Keratinocyte (primary cell): ENCODE measurements at regions not wholly inside any gene's neighbourhood (a gene's known extent, or its start where the extent isn't known, plus 50 kb on each side); places are given as distances from the start of the nearest gene placed in this dataset.

ENCODE experiments used
- DNase-seq: peaks from one replicate; pipeline ENCODE4 v3.0.0-alpha.2; 2011; ENCODE audit warnings: low read depth, missing footprints, low spot score
- FAIRE-seq: peaks from 2 replicates; lab custom pipeline; 2011; peaks lifted over from hg19 to GRCh38; lab: Jason Lieb, UNC
- H2AFZ ChIP-seq: 2 replicates; pipeline ENCODE4 v1.6.0; 2012; ENCODE audit warnings: low read length, control low read depth, inconsistent platforms; ENCODE audit not compliant: control insufficient read depth
- H3K27ac ChIP-seq: 2 replicates; pipeline ENCODE4 v1.5.1; 2011; ENCODE audit warnings: low read length; ENCODE audit not compliant: control insufficient read depth, insufficient read depth
- H3K27me3 ChIP-seq: 3 replicates; pipeline ENCODE4 v1.6.0; 2011; ENCODE audit warnings: low read length; ENCODE audit not compliant: control insufficient read depth, insufficient read depth; ENCODE audit errors: extremely low read depth
- H3K36me3 ChIP-seq, 2 experiments: 2 replicates in 1 of 2; 3 replicates in 1 of 2; pipeline ENCODE4 v1.5.1; 2011; ENCODE audit warnings: low read length in 2 of 2, mild to moderate bottlenecking in 1 of 2; ENCODE audit not compliant: control insufficient read depth in 2 of 2, insufficient read depth in 2 of 2; ENCODE audit errors: extremely low read depth in 1 of 2
- H3K4me1 ChIP-seq: 3 replicates; pipeline ENCODE4 v1.5.1; 2011; ENCODE audit warnings: low read length; ENCODE audit not compliant: control insufficient read depth, insufficient read depth; ENCODE audit errors: extremely low read depth
- H3K4me2 ChIP-seq: 3 replicates; pipeline ENCODE4 v1.6.0; 2011; ENCODE audit warnings: low read depth, low read length; ENCODE audit not compliant: control insufficient read depth, insufficient read depth; ENCODE audit errors: extremely low read depth
- H3K4me3 ChIP-seq, 3 experiments: fragments of 200-600 bp in 1 of 3; sonication (generic) in 1 of 3; 2 replicates in 2 of 3; 3 replicates in 1 of 3; pipeline ENCODE4 v1.5.1; 2011 to 2016; ENCODE audit warnings: low read length in 3 of 3, mild to moderate bottlenecking in 3 of 3, control low read depth in 2 of 3, inconsistent platforms in 1 of 3, low read depth in 1 of 3, mixed read lengths in 1 of 3, mixed run types in 1 of 3, moderate library complexity in 1 of 3; ENCODE audit not compliant: control insufficient read depth in 2 of 3, insufficient read depth in 2 of 3; ENCODE audit errors: extremely low read depth in 1 of 3
- H3K79me2 ChIP-seq: 2 replicates; pipeline ENCODE4 v1.6.0; 2012; ENCODE audit warnings: low read length; ENCODE audit not compliant: control insufficient read depth, insufficient read depth
- H3K9ac ChIP-seq: 3 replicates; pipeline ENCODE4 v1.6.0; 2011; ENCODE audit warnings: low read length; ENCODE audit not compliant: control insufficient read depth, insufficient read depth; ENCODE audit errors: extremely low read depth
- H3K9me1 ChIP-seq: 3 replicates; pipeline ENCODE4 v1.6.0; 2011; ENCODE audit warnings: low read length; ENCODE audit not compliant: control insufficient read depth, insufficient read depth; ENCODE audit errors: extremely low read depth
- H3K9me3 ChIP-seq: 2 replicates; pipeline ENCODE4 v1.5.1; 2012; ENCODE audit warnings: low read depth, low read length; ENCODE audit not compliant: control insufficient read depth
- H4K20me1 ChIP-seq: 3 replicates; pipeline ENCODE4 v1.6.0; 2011; ENCODE audit warnings: low read length; ENCODE audit not compliant: control insufficient read depth, insufficient read depth; ENCODE audit errors: extremely low read depth
- CTCF ChIP-seq, 3 experiments: IDR thresholded peaks in 1 of 3; conservative IDR thresholded peaks in 1 of 3; optimal IDR thresholded peaks in 1 of 3; 2 replicates in 2 of 3; 3 replicates in 1 of 3; pipeline versions ENCODE3 to v1.5.1; 2011; ENCODE audit warnings: low read length in 3 of 3, mild to moderate bottlenecking in 3 of 3, moderate library complexity in 2 of 3, control low read depth in 1 of 3, inconsistent platforms in 1 of 3; ENCODE audit not compliant: insufficient read depth in 2 of 3; ENCODE audit errors: extremely low read depth in 1 of 3
- EZH2 ChIP-seq: IDR thresholded peaks from one replicate; pipeline ENCODE4 v1.6.1; 2012; ENCODE audit warnings: inconsistent platforms, mild to moderate bottlenecking, low read length, moderate library complexity
- dilution Hi-C: fragments of 300-500 bp; cut with MboI; formaldehyde crosslinking; loops from one replicate; pipeline ENCODE4 v1.7.0; 2020; ENCODE audit warnings: low sequenced_read_pairs; ENCODE audit not compliant: extremely low pct_ligation_motif_present

GRCh38 chr11:119978696-119979095, 159.2 kb downstream of the TRIM29 start:
- no peaks in the 10 kb centered on the region for H3K79me2 ChIP-seq
- H3K27me3 ChIP-seq, result peaks cover 30% of the 10 kb centered on the region
- H3K9ac ChIP-seq, result no peak overlapping the region
- H4K20me1 ChIP-seq, result no peaks in the 10 kb centered on the region
- no peaks in the 10 kb centered on the region for H3K36me3 ChIP-seq
- H3K4me2 ChIP-seq, result no peak overlapping the region
- DNase-seq (no peak), FAIRE-seq (no peak)
- dilution Hi-C loops, result no loop called here
- H3K9me3 ChIP-seq, result no peaks in the 10 kb centered on the region
- no peak for TF ChIP-seq CTCF (optimal IDR thresholded peaks at IDR 0.05 in 1 of 3, IDR thresholded peaks at IDR 0.05 in 1 of 3, conservative IDR thresholded peaks at IDR 0.05 in 1 of 3; ENCODE audit: extremely low read depth in 1 of 3, insufficient read depth in 2 of 3, low read length in 3 of 3)
- TF ChIP-seq EZH2, result no peak
- H3K9me1 ChIP-seq, result no peaks in the 10 kb centered on the region
- H2AFZ ChIP-seq, result no peak overlapping the region
- H3K4me1 ChIP-seq, result no peaks in the 10 kb centered on the region
- no peak overlapping the region for H3K4me3 ChIP-seq
- H3K27ac ChIP-seq, result no peak overlapping the region

- dilution Hi-C loops, result no loop called here
- H3K27me3 ChIP-seq, result peaks cover 23% of the 10 kb centered on the region
- no peak overlapping the region for H3K4me3 ChIP-seq
- no peaks in the 10 kb centered on the region for H3K79me2 ChIP-seq
- no peaks in the 10 kb centered on the region for H3K36me3 ChIP-seq
- no peaks in the 10 kb centered on the region for H3K9me1 ChIP-seq
- no peaks in the 10 kb centered on the region for H3K9me3 ChIP-seq
- no peaks in the 10 kb centered on the region for H3K4me1 ChIP-seq
- no peak overlapping the region for H2AFZ ChIP-seq
- no peak overlapping the region for H3K9ac ChIP-seq
- no peak for TF ChIP-seq EZH2
- no peak for TF ChIP-seq CTCF (optimal IDR thresholded peaks at IDR 0.05 in 1 of 3, IDR thresholded peaks at IDR 0.05 in 1 of 3, conservative IDR thresholded peaks at IDR 0.05 in 1 of 3; ENCODE audit: extremely low read depth in 1 of 3, insufficient read depth in 2 of 3, low read length in 3 of 3)
- H4K20me1 ChIP-seq, result no peaks in the 10 kb centered on the region
- DNase-seq (no peak), FAIRE-seq (no peak)
- no peak overlapping the region for H3K27ac ChIP-seq
- H3K4me2 ChIP-seq, result no peak overlapping the region
Measured at GRCh38 chr11:119977881-119978280, 160.0 kb downstream of the TRIM29 start.
